GM18870 (cell line): ENCODE measurements at regions not wholly inside any gene's neighbourhood (a gene's known extent, or its start where the extent isn't known, plus 50 kb on each side); places are given as distances from the start of the nearest gene placed in this dataset.
"Not testable (repeated sequence)": the region's sequence is repeated elsewhere in the genome, so short reads cannot be mapped to it uniquely, and the experiment has no call there.

Experiments used
- ATAC-seq: cut with Tn5 transposase; IDR thresholded peaks from one replicate; pipeline ENCODE4 v1.9.1; 2021; ENCODE audit warnings: moderate library complexity; ENCODE audit not compliant: unreplicated experiment

DNA sequence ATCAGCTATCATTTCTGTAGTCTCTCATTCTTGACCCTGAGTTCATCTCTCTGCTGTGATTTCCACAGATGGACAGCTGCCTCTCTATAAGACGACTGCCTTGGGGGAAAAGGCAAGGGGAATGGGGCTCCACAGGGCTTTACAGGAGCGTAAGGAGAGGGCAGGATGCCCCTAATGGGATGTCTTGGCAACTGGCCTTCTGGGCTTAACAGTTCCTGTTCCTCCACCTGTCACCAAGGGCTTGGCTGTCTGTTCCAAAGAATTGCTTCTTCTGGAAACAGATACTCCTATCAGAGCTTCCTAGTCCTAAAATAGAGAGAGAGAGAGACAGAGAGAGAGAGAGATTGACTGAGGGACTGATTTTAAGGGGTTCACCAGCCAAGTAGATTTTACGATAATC is 181.9 kb downstream of the TMEM200A start:
- ATAC-seq, result no peak

DNA sequence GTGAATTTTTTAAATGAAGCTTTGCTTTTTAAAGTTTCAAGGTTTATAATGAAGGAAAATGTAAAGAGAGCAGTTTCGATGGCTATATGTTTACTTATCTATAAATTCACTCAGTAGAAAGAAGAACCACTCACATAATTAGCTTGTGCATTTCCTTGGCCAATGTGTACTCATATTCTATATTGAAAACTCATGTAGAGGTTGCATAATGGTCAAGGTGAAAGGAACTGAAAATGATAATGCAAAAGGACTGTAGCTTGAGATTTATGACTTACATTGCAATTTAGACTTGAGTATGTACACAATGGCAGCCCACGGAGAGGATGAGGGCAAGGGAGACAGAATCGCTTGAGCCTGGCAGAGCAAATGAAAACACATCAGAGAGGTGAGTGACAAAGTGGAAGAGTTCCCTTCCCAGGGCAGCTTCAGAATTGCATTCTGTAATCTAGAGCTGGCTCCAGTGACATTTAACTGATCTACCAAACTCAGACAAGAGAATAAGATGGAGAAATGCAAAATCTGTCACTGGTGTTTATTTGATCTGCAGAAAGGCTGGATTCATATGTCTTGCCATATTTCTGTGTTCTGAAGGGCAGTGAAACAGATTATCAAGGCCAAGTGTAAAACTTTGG is 191.8 kb downstream of the TMEM200A start:
- ATAC-seq, result no peak

DNA sequence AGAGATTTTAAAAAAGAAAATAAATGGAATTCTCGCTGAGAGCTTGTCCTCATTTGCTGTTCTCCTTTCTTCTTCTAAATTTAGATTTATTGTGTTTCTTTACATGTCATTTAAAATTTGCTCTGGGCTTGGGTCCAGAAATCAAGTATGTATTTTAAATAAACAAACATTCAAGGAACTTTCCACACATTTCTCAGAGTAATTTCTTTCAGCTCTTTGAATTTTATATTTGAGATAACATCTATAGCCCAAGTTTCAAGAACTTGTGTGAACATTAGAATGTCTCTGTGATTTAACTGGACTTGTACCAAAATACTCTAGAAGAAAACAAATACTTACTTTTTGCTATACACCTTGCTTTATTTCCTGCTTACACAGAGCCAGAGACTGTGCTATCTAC is 192.3 kb downstream of the TMEM200A start:
- no peak for ATAC-seq

DNA sequence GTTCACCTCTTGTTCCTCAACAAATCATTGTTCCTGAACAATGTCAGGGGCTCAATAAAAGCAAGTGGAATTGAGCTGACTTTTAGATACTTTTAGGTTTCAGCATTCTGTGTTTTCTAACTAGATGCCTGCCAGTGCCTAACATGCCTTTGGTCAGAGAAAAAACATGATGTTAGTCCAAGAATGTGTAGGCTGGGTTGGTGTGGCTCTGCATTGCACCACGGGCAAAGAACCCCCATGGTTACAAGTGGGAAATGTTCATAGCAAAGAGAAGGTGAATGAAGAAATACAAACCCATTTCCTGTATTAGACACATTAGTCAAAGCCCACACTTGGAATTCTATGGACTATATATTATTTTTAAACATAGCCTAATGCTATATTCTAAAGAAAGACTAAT is 193.3 kb downstream of the TMEM200A start:
- ATAC-seq, result no peak

DNA sequence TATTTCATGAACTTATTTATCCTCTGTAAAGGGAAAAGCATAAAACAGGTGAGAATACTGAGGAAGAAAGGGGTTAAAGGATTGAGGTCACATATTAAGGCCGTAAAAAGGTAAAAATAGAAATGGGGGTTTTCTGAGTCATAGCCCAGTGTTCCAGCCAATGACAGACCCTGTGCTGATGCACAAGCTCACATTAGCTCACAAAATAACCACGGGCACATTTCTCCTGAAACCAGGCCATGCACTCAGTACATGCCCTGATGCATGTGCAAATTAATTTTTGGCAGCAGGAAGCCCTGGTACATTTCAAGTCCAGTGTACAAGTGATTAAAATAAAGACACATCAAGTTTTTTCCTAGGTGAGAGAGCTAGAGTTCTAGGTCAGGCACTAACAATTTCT is 194.4 kb downstream of the TMEM200A start:
- no peak for ATAC-seq

DNA sequence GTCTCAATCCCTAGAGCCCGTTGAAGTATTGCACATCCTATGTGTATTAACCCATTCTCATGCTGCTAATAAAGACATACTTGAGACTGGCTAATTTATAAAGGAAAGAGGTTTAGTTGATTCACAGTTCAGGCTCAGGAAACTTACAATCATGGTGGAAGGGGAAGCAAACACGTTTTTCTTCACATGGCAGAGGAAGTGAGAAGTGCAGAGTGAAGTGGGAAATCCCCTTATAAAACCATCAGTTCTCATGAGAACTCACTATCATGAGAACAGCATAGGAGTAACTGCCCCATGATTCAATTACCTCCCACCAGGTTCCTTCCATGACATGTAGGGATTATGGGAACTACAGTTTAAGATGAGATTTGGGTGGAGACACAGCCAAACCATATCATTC is 195.3 kb downstream of the TMEM200A start:
- ATAC-seq, result not testable (repeated sequence)

DNA sequence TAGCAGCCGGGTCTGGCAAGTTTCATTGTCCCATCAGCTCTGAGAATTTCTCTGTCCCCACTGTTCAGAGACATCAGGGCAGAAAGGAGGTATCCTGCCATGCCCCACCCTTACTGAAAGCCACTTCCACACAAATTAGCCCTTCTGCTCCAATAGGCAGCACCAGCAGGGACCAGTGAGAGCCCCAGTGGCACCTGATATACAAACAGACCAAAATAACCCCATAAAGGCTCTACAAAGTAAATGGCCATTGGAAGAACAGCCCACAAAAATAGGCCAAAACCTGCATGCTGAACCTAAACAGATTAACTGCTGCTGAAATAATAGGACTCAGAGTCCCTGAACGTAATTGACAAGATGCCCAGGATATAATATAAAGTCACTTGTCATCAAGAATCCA is 199.9 kb downstream of the TMEM200A start:
- ATAC-seq, result no peak

DNA sequence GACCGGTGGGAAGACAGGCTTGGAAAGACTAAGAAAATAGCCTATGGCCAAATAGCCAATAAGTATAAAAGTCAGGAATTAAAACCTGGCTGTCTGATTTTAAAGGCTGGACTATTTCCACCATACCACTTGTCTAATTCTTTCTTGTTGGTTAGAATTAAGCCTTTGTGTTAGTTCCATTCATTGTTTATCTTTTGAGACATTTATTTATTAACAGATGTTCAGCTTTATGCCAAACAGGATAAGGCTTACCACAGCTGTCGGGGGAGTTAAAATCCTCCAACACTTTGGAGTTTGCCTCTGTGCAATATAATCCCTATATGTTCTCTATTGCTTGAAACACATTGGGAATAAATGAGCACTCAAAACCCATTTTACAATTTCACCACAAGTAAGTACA is 208.3 kb downstream of the TMEM200A start:
- no peak for ATAC-seq

DNA sequence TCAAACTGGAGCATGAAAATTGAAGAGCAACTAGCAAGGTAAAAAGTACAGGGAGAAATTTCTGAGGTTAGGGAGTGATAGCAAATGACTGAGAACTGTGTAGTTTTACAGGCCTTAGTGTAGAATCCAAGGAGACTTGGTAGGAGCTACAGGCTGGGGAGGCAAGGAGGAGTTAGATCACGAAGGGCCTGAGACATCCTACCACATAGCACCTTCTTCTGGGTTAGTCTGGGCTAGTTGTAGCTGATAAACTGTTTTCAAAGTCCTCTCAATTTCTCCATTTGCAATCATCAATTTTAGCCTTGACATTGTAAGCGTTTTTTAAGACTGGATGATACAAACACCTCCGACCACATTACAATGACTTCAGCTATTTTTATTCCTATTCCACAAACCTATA is 209.7 kb downstream of the TMEM200A start:
- no peak for ATAC-seq

DNA sequence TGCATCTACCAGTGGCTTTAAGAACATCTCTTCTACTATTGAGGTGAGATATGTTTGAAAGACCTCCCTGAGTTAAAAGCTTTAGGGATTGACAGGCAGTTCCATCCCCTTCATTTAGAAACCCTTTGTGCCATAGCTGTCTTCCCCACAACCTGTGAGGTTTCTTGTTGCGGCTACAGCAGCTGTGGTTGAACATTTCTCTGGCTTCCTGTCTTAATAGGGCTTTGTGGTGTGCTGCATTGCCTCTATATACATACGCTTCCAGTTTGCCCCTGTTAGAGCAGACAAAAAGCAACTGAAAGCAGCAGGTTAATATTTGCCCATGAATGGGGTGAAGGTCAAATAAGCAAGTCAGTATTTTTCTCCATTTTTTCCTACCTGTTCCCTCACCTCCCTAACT is 210.2 kb downstream of the TMEM200A start:
- ATAC-seq, result peak; percentile 99

DNA sequence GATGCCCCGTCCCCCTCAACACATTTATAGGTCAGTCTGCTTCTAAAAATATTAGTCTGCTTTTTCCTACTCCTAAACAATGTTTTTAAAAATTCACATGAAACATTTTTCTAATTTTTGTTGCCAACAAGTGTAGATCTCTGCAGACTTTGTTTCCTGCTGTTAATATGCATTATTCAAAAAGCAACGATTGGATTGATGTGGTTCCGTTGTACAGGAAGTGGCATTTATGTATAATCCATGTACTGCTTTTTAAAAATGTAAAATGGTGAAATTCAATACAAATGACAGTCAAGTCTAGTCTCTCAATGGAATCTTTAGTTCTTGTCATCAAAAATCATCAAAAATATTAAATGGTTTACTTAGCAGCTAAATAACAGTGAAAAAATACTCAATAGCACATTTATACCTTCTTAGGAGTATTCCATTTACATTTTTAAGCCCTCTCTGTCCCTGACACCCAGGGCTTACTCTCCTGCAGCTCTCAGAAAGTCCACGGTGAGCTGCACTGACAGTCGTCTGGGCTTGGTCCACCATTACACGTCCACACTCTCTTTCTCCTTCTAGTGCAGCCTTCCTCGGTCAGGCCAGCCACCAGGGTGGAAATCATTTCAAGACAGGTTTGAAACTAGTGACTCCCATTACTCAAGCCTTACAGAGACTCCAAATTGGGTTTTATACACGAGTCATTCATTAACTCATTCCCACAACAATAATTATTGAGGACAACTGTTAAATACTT is 211.5 kb downstream of the TMEM200A start:
- no peak for ATAC-seq

DNA sequence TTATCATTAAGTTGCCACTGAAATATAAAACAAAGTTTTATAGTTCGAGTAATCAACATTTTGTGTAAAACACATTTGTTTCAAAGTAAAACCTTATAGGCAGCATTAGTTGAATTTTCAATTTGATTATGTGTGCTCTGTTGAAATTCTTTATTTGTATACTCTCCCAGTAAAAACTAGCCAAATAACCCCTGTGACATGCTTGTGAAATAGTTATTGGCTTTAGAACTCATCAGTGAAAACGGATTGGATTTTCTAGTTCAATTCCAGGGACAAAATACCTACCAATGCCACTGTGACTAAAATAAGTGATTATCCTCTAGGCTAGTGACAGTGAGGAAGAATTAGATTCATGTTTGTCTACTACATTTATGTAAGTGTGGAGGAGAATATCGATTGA is 212.9 kb downstream of the TMEM200A start:
- no peak for ATAC-seq

DNA sequence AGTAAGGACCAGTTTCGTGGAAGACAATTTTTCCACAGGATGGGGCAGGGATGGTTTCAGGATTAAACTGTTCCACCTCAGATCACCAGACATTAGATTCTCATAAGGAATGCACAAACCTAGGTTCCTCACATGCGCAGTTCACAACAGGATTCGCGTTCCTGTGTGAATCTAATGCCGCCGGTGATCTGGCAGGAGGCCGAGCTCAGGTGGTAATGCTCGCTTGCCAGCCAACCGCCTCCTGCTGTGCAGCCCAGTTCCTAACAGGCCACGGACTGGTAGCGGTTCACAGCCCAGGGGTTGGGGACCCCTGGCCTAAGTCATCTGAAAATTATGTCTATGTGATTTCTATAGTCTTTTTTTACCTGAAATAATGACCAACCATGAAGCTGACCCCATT is 217.5 kb downstream of the TMEM200A start:
- no peak for ATAC-seq

DNA sequence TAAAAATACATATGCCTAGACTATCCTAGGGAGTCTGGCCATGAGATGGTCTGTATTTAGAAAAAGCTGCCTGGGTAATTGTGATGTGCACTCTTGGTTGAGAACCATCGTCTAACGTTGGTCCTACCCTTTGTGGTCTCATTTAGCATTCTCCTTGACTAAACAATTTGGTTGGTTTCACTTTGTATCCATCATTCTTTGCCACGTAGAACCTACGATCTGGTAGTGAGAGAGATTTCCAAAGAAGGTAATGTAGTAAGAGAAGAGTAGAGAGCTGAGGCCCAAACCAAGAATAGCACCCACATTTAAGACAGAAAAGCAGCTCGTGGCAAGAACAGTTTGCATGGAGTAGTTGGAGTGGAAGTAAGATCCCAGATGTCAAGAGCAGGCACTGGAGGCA is 219.8 kb downstream of the TMEM200A start:
- ATAC-seq, result no peak

DNA sequence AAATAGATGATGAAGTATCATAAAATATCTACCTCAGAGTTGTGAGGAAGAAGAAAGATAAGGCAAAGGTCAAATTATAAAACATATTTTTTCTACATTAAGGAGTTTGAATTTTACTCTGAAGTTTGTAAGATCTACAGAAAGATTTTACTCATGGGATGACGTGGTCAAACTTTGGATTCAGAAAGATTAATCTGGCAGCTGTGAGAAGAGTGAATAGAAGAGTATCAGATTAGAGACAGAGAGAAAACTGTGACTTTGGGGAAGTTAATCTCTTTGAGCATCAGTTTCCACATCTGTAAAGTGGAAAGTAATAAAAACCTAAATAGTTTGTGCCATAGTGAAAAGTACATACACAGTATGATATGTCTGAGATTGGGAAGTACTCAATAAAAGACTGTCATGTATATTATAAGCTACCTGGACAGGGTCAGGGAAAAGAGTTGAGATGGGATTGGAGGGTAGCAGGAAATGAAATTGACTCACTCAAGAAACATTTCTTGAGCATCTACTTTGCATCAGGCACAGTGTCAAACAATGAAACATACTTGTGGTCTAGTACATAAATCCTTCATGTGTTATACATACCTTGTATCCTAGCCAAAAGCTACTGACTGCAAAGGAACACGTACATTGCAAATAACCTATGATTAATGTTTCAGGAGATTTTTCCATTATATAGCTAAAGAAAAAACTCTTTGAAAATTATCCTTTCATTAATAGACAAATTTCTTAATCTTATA is 222.1 kb downstream of the TMEM200A start:
- no peak for ATAC-seq

DNA sequence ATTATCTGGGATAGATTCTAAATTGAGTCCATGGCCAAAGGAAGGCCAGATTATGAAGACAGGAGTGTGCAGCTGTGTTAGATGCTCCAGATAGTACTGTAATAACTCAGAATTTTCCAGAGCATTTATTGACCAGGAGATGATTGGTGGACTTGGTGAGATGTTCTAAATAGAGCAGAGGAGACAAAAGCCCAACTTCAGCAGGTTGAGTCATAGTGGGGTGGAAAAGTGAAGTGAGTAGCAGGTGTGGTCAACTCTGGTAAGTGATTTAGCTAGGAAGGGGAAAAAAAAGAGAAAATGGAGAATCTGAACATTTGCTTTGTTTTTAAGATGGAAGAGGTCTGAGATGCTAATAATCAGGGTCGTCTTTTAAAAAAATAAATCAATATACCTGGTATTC is 227.4 kb downstream of the TMEM200A start:
- ATAC-seq, result peak; percentile 82

DNA sequence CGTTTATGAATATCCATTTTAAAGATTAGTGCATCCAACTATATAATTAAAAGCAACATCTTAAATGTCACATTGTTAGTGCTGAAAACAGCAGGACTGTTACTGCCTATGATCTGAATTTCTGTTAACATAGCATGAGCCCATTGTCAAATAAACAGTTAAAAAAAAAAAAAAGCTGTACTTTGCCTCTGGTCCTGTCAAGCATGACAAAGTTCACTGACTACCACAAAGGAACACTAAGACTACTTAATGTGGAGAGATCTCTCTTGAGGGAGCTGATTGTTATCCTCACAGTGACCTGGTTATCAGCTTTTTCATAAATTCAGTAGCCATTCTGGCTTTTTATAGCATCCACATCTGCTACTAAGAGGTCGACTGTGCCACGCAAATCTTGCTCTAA is 228.1 kb downstream of the TMEM200A start:
- no peak for ATAC-seq

DNA sequence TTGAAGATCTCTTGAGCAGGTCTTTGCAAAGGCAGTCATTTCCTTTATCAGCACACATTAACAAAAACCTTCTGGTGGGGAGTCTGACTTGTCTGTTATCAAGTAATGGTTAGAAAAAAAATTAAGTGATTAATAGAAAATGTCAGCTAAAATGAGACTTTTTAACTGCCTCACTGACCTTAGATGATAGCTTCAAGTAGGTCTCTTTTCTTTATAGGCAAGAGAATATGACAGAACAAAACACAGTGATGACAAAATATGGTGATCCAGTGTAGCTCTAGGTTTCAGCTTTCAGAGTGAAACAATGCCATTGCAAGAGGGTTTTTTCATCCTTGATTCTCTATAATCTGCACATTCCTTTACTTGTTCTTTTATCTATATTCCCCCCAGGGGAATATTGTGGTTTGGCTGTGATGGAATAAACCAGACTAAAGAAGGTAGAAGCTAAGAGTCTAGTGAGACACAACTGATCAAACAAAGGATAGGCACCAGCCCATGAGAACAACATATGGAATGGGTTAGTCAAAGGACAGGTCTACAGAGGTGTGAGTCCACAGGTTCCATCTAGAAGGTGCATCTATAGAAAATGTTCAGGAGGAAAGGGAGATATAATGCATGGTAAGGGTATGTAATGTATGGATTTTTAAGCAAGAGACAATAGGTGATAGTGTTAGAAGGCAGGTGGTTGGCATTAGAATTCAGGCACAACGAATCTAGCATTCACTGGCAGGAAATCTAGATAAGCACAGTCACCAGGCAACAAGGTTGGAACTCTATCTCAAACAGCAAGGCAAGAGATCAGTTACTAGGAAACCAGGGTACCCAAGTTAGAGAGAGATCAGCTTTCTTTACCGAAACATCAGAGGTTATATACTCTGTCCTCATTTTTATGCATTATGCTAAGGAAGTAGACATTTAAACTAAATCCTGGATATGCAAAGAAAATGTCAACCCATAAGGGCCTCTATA is 228.9 kb upstream of the SMLR1 start:
- no peak for ATAC-seq

DNA sequence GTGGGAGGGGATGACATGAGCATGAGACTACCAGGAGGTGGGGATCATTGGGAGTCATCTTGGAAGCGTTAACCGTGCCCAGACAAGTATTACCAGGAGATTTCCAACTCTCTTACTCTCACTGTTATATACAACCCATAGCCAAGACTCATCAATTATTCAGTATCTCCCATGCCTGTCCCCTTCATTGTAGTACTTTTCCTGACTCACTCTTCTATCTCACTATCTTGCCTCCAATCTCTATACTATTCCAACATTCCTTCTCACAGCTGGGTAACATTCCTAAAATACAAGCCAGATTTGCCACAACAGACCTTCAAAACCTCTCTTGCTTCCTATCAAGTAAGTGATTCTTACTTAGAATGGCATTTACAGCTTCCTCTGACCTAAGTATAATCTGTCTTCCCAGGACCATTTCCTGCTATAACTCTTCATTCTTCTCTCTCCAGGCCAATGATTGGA is 226.3 kb upstream of the SMLR1 start:
- no peak for ATAC-seq

DNA sequence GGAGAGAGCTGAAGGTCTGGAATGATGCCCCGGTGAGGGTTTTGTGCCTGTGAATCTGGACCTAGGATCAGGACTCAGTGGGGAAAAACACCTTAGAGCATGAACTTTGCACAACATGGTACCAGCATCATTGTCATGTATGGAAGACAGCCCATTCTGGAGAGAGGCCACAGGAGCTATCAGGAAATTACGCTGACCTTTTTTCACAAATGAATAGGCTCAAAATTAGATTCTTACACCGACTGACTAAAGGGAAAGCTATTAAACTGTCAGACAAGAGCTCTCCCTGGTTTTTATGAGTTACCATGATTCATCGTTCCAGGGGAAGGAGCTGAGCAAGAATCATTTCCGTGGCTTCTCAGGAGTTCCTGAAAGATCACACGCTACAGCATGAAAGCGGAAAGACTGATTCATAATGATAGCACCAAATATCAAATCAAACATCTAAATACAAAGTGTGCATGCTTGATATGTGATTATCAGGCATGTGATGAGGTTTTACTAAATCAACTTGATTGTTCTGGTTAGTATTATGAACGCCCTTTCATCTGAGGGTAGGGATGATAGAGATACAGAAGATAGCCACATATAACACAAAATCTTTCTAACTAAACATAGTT is 224.9 kb upstream of the SMLR1 start:
- no peak for ATAC-seq
